ENCODE measurements at regions not wholly inside any gene's neighbourhood (a gene's known extent, or its start where the extent isn't known, plus 50 kb on each side); places are given as distances from the start of the nearest gene placed in this dataset.

GRCh38 chr1:234745276-234745675 lies 135.3 kb upstream of the IRF2BP2 start:
- peaks cover 19 to 20% of the 10 kb centered on the region in 2 donors for H3K4me1 ChIP-seq (ENCODE audit: control insufficient read depth in 1 of 2, insufficient read depth in 2 of 2, low read length in 2 of 2)
- H3K36me3 ChIP-seq (replicated peaks in 1 of 2; ENCODE audit: control insufficient read depth in 1 of 2, insufficient read depth in 2 of 2, low read length in 2 of 2) = no peaks in the 10 kb centered on the region
- no peak overlapping the region for H3K27ac Mint-ChIP-seq
- no peak overlapping the region for H3K4me3 Mint-ChIP-seq
- H3K36me3 Mint-ChIP-seq = no peaks in the 10 kb centered on the region
- no peaks in the 10 kb centered on the region for H4K20me1 ChIP-seq (ENCODE audit: insufficient read depth, low read length)
- no peak overlapping the region for H3K27ac ChIP-seq (ENCODE audit: low read depth in 1 of 2, low read length in 2 of 2)
- DNase-seq = no peak
- no peaks in the 10 kb centered on the region for H3K27me3 ChIP-seq (ENCODE audit: control insufficient read depth in 2 of 2, insufficient read depth in 2 of 2, low read length in 2 of 2)
- no peak overlapping the region for H3K4me3 ChIP-seq (replicated peaks in 1 of 3; ENCODE audit: low read depth in 2 of 3, low read length in 3 of 3)
- H3K9ac ChIP-seq (ENCODE audit: insufficient read depth, low read length, poor library complexity, severe bottlenecking) = no peak overlapping the region
- H3K27me3 Mint-ChIP-seq (ENCODE audit: low read depth in 3 of 3) = peaks cover 0 to 2% (median 2%) of the 10 kb centered on the region in 3 donors
- H3K9me3 Mint-ChIP-seq = peaks cover 0 to 1% (median 0%) of the 10 kb centered on the region in 7 donors
- intact Hi-C loops (cut with micrococcal nuclease) = loop anchor here in 1 of 2 donors (10.0 kb wide), 1 partner anchor 50 kb away; no protein-coding TSS in a partner anchor
- no peaks in the 10 kb centered on the region for H3K9me3 ChIP-seq (replicated peaks in 1 of 2; ENCODE audit: control insufficient read depth in 1 of 2, insufficient read depth in 1 of 2, low read length in 2 of 2)
- 100% methylated on average over 1 of the region's 11 CpGs for WGBS (ENCODE audit: insufficient coverage)
- no peak overlapping the region for H2AFZ ChIP-seq (ENCODE audit: insufficient read depth, low read depth, low read length, poor library complexity, severe bottlenecking)
- TF ChIP-seq, protein P1, sequence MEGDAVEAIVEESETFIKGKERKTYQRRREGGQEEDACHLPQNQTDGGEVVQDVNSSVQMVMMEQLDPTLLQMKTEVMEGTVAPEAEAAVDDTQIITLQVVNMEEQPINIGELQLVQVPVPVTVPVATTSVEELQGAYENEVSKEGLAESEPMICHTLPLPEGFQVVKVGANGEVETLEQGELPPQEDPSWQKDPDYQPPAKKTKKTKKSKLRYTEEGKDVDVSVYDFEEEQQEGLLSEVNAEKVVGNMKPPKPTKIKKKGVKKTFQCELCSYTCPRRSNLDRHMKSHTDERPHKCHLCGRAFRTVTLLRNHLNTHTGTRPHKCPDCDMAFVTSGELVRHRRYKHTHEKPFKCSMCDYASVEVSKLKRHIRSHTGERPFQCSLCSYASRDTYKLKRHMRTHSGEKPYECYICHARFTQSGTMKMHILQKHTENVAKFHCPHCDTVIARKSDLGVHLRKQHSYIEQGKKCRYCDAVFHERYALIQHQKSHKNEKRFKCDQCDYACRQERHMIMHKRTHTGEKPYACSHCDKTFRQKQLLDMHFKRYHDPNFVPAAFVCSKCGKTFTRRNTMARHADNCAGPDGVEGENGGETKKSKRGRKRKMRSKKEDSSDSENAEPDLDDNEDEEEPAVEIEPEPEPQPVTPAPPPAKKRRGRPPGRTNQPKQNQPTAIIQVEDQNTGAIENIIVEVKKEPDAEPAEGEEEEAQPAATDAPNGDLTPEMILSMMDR (IDR thresholded peaks at IDR 0.05) = no peak
- H3K79me2 ChIP-seq (ENCODE audit: insufficient read depth, low read length) = no peaks in the 10 kb centered on the region
- peaks cover 28% of the 10 kb centered on the region for H3K4me1 Mint-ChIP-seq
- H3K4me2 ChIP-seq (replicated peaks; ENCODE audit: extremely low read depth, low read length, poor library complexity, severe bottlenecking) = no peak overlapping the region

DNA sequence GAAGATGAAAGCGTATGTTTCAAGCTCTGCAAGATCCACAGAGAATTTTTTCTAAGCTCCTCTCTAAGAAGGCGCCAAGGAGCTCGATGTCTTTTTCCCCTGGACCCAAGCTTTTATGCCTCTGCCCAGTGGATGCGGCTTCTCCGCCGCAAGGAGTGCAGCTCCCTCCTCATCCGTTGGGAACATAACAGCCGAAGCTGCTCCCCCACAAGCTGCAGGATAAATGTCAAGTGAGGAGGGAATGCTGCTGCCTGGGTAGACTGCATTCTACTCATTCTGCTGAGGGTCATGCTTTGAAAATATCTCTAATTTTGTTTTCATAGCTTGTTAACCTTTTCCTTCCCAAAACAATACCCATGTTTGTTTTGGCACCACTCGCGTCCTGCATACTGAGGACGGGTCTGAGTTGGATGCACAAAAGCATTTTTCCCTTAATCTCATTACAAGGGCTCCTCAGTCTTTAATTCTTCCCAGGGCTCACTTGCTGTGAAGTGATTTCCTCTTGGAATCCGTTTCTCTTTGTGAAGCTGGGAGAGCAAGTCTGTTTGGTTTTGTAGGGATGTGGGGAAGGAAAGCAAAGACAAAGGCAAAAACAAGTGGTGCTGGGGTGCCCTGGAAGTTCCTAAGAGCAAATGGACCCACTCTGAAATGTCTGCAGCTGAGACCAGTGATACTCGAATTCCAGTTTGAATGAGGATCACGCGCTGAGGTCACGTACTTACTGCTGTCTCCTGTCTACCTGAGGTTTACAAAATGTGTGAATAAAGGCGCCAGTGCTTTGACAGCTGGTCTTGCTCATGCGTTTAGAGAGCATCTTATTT lies 134.0 kb upstream of the IRF2BP2 start:
- Mint-ChIP-seq H3K4me1 (peaks cover 22% of the 10 kb centered on the region), H3K27me3 (ENCODE audit: low read depth in 3 of 3) (peaks cover 0 to 2% (median 2%) of the 10 kb centered on the region in 3 donors), H3K27ac (no peak overlapping the region), H3K4me3 (no peak overlapping the region), H3K36me3 (no peaks in the 10 kb centered on the region), H3K9me3 (peaks cover 0 to 1% (median 0%) of the 10 kb centered on the region in 7 donors)
- Histone ChIP-seq H3K27me3 (ENCODE audit: control insufficient read depth in 2 of 2, insufficient read depth in 2 of 2, low read length in 2 of 2) (no peaks in the 10 kb centered on the region), H3K36me3 (replicated peaks in 1 of 2; ENCODE audit: control insufficient read depth in 1 of 2, insufficient read depth in 2 of 2, low read length in 2 of 2) (no peaks in the 10 kb centered on the region), H3K9me3 (replicated peaks in 1 of 2; ENCODE audit: control insufficient read depth in 1 of 2, insufficient read depth in 1 of 2, low read length in 2 of 2) (no peaks in the 10 kb centered on the region), H3K9ac (ENCODE audit: insufficient read depth, low read length, poor library complexity, severe bottlenecking) (no peak overlapping the region), H3K79me2 (ENCODE audit: insufficient read depth, low read length) (no peaks in the 10 kb centered on the region), H3K27ac (ENCODE audit: low read depth in 1 of 2, low read length in 2 of 2) (no peak overlapping the region), H2AFZ (ENCODE audit: insufficient read depth, low read depth, low read length, poor library complexity, severe bottlenecking) (no peak overlapping the region), H3K4me2 (replicated peaks; ENCODE audit: extremely low read depth, low read length, poor library complexity, severe bottlenecking) (no peak overlapping the region), H4K20me1 (ENCODE audit: insufficient read depth, low read length) (no peaks in the 10 kb centered on the region), H3K4me3 (replicated peaks in 1 of 3; ENCODE audit: low read depth in 2 of 3, low read length in 3 of 3) (no peak overlapping the region), H3K4me1 (ENCODE audit: control insufficient read depth in 1 of 2, insufficient read depth in 2 of 2, low read length in 2 of 2) (peaks cover 19 to 20% of the 10 kb centered on the region in 2 donors)
- no peak for DNase-seq
- TF ChIP-seq, protein P1 (IDR thresholded peaks at IDR 0.05) = no peak
- intact Hi-C loops (cut with micrococcal nuclease) = loop anchor here in 1 of 2 donors (10.0 kb wide), 1 partner anchor 49 kb away; no protein-coding TSS in a partner anchor
- WGBS (ENCODE audit: insufficient coverage) = 96% methylated on average over 17 of the region's 18 CpGs

Data from CD14-positive monocyte (primary cell).